Panc1 (cell line): ENCODE measurements at regions not wholly inside any gene's neighbourhood (a gene's known extent, or its start where the extent isn't known, plus 50 kb on each side); places are given as distances from the start of the nearest gene placed in this dataset.

Experiments
- ATAC-seq: fragments of 200-7000 bp; cut with Tn5 transposase; 2 replicates; pipeline ENCODE4 v1.9.1; 2020; ENCODE audit warnings: mild to moderate bottlenecking, moderate library complexity
- BruUV-seq: library from RNA; stranded (reverse); fragments of 400-500 nt; replicated peaks from 2 replicates; lab custom pipeline; 2021; lab: Mats Ljungman, UMichigan
- CTCF ChIA-PET: fragments of 300-600 bp; sonication (Branson Sonifier 250); formaldehyde crosslinking; loops from one replicate; lab custom pipeline; 2022; ENCODE audit warnings: antibody characterized with exemption; lab: Charles Lee
- POLR2A ChIA-PET: fragments of 300-600 bp; sonication (Branson Sonifier 250); formaldehyde crosslinking; loops from one replicate; lab custom pipeline; 2022; ENCODE audit warnings: antibody characterized with exemption; lab: Charles Lee
- DNase-seq: peaks from one replicate; pipeline ENCODE4 v3.0.0-alpha.2; 2010; ENCODE audit warnings: low read depth, low spot score
- H3K27ac ChIP-seq: 2 replicates; pipeline ENCODE4 v1.5.1; 2011; ENCODE audit warnings: mild to moderate bottlenecking, low read length, inconsistent platforms
- H3K27me3 ChIP-seq: fragments of 200-500 bp; sonication (Bioruptor generic); 2 replicates; pipeline ENCODE4 v1.6.0; 2014; ENCODE audit warnings: low read length, inconsistent platforms; ENCODE audit not compliant: control insufficient read depth, insufficient read depth
- H3K36me3 ChIP-seq: fragments of 200-500 bp; sonication (Bioruptor generic); 2 replicates; pipeline ENCODE4 v1.5.1; 2014; ENCODE audit warnings: inconsistent platforms, mild to moderate bottlenecking, low read length, moderate library complexity; ENCODE audit not compliant: control insufficient read depth, insufficient read depth
- H3K4me1 ChIP-seq: 2 replicates; pipeline ENCODE4 v1.5.1; 2011; ENCODE audit warnings: inconsistent platforms, mild to moderate bottlenecking, low read length, moderate library complexity; ENCODE audit not compliant: control insufficient read depth, insufficient read depth
- H3K4me3 ChIP-seq, 2 experiments: 2 replicates each; pipeline ENCODE4 v1.5.1; 2011 to 2012; ENCODE audit warnings: low read depth in 2 of 2, low read length in 2 of 2, mild to moderate bottlenecking in 2 of 2, inconsistent platforms in 1 of 2, moderate library complexity in 1 of 2
- H3K9me3 ChIP-seq: fragments of 200-500 bp; sonication (Bioruptor generic); 2 replicates; pipeline ENCODE4 v1.5.1; 2014; ENCODE audit warnings: low read depth, mild to moderate bottlenecking, inconsistent platforms, low read length, moderate library complexity; ENCODE audit not compliant: control insufficient read depth, insufficient read depth
- POLR2AphosphoS5 ChIP-seq: IDR thresholded peaks from 2 replicates; pipeline ENCODE4 v1.6.1; 2012; ENCODE audit warnings: mild to moderate bottlenecking, low read depth, low read length, moderate library complexity
- REST ChIP-seq, 2 experiments: IDR thresholded peaks; 2 replicates each; pipeline ENCODE4 v1.6.1; 2011 to 2012; ENCODE audit warnings: low read depth in 2 of 2, control low read depth in 1 of 2, low read length in 1 of 2, mild to moderate bottlenecking in 1 of 2, moderate library complexity in 1 of 2; ENCODE audit not compliant: insufficient read depth in 1 of 2
- SIN3A ChIP-seq: IDR thresholded peaks from 2 replicates; pipeline ENCODE4 v1.6.1; 2012; ENCODE audit warnings: low read depth, mild to moderate bottlenecking, low read length, moderate library complexity, borderline replicate concordance; ENCODE audit not compliant: insufficient read depth
- TCF7L2 ChIP-seq: IDR thresholded peaks from 2 replicates; pipeline ENCODE4 v1.6.1; 2011; ENCODE audit warnings: mild to moderate bottlenecking, low read depth, low read length, inconsistent platforms
- in situ Hi-C: cut with HindIII; loops from 2 replicates; pipeline ENCODE4 v1.10.0; 2016; ENCODE audit warnings: low sequenced_read_pairs, low pct_unique_long_range_greater_than_20kb
- intact Hi-C: fragments of 100-400 bp; cut with micrococcal nuclease; formaldehyde crosslinking; loops from one replicate; pipeline ENCODE4 v1.10.0; 2022; ENCODE audit not compliant: unreplicated experiment
- TF ChIP-seq, protein P1 (sequence below): fragments of 450-650 bp; IDR thresholded peaks from 2 replicates; pipeline ENCODE4 v1.5.1; 2017; ENCODE audit warnings: mild to moderate bottlenecking

GRCh38 chr2:144330951-144331673 is 188.8 kb downstream of the ZEB2 start:
- Histone ChIP-seq H3K27ac (peak overlapping the region; percentile 96), H3K36me3 (no peaks in the 10 kb centered on the region; the same call in 1 of the 2 replicates), H3K4me1 (peaks cover 12% of the 10 kb centered on the region), H3K9me3 (no peaks in the 10 kb centered on the region), H3K4me3 (peak overlapping the region; percentile 76 to 89), H3K27me3 (no peaks in the 10 kb centered on the region)
- no TSS peak for BruUV-seq
- ATAC-seq = no peak
- ChIA-PET POLR2A (no interaction called here), CTCF (no interaction called here)
- DNase-seq = no peak
- in situ Hi-C loops (no loop called here), intact Hi-C loops (no loop called here)
- no peak for TF ChIP-seq POLR2AphosphoS5
- no peak for TF ChIP-seq REST (IDR thresholded peaks at IDR 0.05; ENCODE audit: insufficient read depth in 1 of 2, low read depth in 2 of 2, low read length in 1 of 2)
- TF ChIP-seq SIN3A = no peak
- no peak for TF ChIP-seq TCF7L2
- TF ChIP-seq, protein P1, sequence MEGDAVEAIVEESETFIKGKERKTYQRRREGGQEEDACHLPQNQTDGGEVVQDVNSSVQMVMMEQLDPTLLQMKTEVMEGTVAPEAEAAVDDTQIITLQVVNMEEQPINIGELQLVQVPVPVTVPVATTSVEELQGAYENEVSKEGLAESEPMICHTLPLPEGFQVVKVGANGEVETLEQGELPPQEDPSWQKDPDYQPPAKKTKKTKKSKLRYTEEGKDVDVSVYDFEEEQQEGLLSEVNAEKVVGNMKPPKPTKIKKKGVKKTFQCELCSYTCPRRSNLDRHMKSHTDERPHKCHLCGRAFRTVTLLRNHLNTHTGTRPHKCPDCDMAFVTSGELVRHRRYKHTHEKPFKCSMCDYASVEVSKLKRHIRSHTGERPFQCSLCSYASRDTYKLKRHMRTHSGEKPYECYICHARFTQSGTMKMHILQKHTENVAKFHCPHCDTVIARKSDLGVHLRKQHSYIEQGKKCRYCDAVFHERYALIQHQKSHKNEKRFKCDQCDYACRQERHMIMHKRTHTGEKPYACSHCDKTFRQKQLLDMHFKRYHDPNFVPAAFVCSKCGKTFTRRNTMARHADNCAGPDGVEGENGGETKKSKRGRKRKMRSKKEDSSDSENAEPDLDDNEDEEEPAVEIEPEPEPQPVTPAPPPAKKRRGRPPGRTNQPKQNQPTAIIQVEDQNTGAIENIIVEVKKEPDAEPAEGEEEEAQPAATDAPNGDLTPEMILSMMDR = no peak

DNA sequence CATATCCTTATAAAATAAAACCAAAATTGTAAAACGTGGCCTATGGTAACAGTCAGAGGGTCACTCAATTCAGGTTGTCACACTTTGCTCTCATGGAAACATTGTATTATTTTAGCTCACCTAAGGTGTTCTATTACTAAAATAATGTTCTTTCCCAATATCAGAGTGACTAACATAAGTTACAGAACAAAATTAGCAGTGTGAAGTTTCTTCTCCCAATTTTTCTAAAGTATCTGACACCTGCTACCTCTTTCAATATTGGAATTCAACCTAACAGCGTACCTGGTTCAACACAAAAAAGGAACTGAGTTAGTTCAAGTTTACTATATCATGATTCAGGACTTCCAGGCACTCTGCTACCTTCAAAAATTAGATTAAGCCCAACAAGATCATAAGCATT is 190.4 kb downstream of the ZEB2 start:
- in situ Hi-C loops (no loop called here), intact Hi-C loops (no loop called here)
- H3K36me3 ChIP-seq = no peaks in the 10 kb centered on the region; the same call in 1 of the 2 replicates
- no peaks in the 10 kb centered on the region for H3K27me3 ChIP-seq
- H3K4me1 ChIP-seq = peaks cover 17% of the 10 kb centered on the region
- H3K27ac ChIP-seq = no peak overlapping the region
- no peak overlapping the region for H3K4me3 ChIP-seq
- BruUV-seq = TSS peak; percentile 43
- ChIA-PET CTCF (no interaction called here), POLR2A (no interaction called here)
- TF ChIP-seq, protein P1 = no peak
- TF ChIP-seq SIN3A (no peak), REST (IDR thresholded peaks at IDR 0.05; ENCODE audit: insufficient read depth in 1 of 2, low read depth in 2 of 2, low read length in 1 of 2) (no peak), POLR2AphosphoS5 (no peak), TCF7L2 (no peak)
- no peaks in the 10 kb centered on the region for H3K9me3 ChIP-seq
- DNase-seq (no peak), ATAC-seq (no peak)
